Fibroblast of villous mesenchyme (primary cell): ENCODE measurements at regions not wholly inside any gene's neighbourhood (a gene's known extent, or its start where the extent isn't known, plus 50 kb on each side); places are given as distances from the start of the nearest gene placed in this dataset.
"Not testable (repeated sequence)": the region's sequence is repeated elsewhere in the genome, so short reads cannot be mapped to it uniquely, and the experiment has no call there.

ENCODE experiments used
- DNase-seq: peaks from one replicate; pipeline ENCODE4 v3.0.0-alpha.2; 2010; ENCODE audit warnings: low read depth
- H3K4me3 ChIP-seq: 2 replicates; pipeline ENCODE4 v1.5.1; 2011; ENCODE audit warnings: low read depth, mild to moderate bottlenecking, low read length
- TF ChIP-seq, protein P1 (sequence below): IDR thresholded peaks from 2 replicates; pipeline ENCODE4 v1.5.1; 2012; ENCODE audit warnings: low read depth, mild to moderate bottlenecking, low read length; ENCODE audit not compliant: insufficient read depth

DNA sequence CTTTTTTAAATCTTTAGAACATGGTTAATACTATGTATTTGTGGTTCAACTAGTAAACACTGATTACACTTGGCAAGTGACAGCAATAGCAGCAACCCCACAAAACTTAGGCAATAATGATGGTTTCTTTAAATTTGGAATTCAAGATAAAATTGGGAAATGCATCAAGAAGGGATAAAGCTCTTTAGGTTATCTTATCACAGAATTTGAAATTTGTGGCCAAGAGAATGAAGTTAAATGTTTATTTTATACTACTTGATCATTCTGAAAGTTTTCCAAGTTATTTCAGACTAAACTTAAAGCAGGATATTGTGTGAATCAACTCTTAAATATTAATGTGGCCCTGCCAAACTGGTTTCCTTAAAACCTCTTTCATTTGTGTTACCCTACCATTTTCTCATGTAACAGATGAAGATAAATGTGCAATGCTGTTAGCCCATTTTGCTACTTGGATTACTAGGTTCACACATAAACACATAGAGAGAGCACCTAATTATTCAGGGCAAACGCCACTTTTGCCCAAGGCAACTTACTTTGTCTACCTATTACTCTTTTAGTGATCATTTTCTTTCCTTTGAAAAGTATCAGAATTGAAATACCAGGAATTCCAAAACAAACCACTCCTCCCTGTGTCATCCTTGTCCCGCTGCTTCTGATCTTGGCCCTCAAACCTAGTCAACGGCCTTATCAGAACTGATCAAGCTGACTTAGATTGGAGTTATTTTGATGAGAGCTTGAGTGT, 186.7 kb upstream of the TENT5A start:
- no peak overlapping the region for H3K4me3 ChIP-seq
- TF ChIP-seq, protein P1, sequence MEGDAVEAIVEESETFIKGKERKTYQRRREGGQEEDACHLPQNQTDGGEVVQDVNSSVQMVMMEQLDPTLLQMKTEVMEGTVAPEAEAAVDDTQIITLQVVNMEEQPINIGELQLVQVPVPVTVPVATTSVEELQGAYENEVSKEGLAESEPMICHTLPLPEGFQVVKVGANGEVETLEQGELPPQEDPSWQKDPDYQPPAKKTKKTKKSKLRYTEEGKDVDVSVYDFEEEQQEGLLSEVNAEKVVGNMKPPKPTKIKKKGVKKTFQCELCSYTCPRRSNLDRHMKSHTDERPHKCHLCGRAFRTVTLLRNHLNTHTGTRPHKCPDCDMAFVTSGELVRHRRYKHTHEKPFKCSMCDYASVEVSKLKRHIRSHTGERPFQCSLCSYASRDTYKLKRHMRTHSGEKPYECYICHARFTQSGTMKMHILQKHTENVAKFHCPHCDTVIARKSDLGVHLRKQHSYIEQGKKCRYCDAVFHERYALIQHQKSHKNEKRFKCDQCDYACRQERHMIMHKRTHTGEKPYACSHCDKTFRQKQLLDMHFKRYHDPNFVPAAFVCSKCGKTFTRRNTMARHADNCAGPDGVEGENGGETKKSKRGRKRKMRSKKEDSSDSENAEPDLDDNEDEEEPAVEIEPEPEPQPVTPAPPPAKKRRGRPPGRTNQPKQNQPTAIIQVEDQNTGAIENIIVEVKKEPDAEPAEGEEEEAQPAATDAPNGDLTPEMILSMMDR: no peak
- peak; percentile 81 for DNase-seq

DNA sequence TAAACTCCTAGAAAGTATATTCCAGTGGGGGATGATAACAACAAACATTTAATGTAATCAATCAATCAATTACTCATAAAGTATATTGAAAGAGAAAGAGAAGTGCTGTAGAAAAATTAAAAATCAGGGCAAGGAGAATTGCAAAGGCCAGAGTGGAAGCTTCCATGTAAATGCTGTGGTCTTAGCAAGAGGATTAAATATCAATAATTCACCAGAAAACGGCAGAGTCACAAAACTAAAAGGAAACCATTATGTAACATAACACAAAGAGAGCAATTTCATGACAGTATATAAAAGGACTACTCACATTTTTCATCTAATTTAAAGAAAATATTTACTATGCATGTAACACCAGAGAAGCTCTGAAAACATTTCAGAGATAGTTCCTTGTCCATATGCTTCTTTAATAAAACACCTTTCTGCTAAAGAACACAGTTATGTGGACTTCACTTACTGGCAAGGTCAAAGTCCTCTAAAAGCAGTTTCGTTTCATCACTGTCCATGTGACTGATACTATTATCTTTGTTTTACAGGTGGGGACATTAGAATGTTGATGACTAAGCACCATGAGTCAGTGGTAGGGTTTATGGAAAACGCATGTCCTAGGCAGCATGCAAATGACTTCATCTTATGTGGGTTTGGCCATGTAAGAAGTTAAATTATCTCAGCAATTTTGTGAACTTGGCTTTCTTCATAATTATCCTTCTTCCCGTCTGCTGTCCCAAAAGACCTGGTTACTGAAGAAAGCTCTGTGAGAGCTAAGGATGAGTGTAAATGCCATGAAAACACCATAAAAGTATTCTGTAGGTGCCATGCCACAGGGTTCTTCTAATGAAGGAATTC, 185.8 kb upstream of the TENT5A start:
- DNase-seq: peak; percentile 95
- TF ChIP-seq, protein P1: no peak

DNA sequence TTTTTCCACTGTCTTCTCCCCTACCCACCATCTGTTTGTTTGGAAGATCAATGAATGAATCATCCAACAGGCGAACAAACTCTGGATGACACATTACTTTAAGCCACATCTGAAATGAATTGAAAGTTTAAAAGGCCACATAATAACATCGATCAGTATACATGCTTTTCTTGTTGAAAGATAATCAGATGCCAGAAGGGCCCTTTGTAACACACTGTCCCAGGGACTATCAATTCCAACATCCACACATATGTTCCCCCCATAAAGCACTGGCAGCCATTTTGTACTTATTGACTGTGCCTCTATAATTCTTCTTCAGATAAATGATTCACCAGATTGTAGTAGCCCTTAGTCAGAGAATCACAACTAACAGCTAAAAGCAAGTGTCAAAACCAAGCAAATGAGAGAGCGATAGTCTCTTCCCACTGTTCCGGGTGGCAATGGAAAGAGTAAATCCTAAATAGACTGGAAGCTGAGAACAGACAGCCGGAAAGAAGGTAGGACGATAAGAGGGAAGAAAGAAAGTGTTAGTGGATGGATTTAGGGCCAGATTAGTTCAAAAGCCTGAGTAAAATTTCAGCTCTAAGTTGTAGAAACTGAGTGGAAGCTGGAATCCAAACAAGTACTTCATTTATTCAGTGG, 184.9 kb upstream of the TENT5A start:
- TF ChIP-seq, protein P1: no peak
- H3K4me3 ChIP-seq: no peak overlapping the region
- peak; percentile 48 for DNase-seq

More for the DNA sequence above, 185.8 kb upstream of the TENT5A start:
- no peak overlapping the region for H3K4me3 ChIP-seq

DNA sequence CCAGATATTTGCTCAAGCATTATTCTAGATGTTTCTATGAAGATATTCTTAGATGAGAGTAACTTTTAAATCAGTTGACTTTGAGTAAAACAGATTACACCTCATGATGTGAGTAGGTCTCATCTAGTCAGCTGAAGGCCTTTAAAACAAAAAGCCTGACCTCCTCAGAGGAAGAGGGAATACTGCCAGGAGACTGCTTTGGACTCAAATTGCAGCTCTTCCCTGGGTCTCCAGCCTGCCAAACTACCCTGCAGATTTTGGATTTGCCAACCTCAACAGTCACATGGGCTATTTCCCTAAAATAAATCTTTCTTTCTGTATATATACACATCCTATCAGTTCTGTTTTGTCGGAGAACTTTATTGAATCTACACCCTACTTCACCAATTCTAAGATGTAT, 182.5 kb upstream of the TENT5A start:
- TF ChIP-seq, protein P1: no peak
- H3K4me3 ChIP-seq: no peak overlapping the region
- no peak for DNase-seq

DNA sequence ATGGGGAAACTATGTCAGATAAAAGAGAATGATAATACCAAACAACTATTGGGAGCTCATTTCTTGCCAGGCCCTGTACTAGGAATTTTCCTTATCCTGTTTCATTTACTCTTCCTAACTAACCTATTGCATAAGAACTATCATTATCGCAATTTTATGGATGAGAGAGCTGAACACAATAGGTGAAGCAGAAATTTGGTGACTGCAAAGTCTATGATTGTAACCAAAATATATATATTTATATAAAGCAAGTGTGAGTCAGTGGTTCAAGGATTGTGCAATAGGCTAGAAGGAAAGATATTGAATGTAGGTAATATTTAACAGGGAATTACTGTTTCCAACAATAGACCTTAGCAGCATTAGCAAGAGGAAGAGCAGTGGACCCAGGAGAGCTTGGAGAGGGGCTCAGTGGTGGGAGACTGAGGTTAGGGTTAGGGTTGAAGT, 181.1 kb upstream of the TENT5A start:
- DNase-seq: peak; percentile 20
- TF ChIP-seq, protein P1: no peak
- no peak overlapping the region for H3K4me3 ChIP-seq

DNA sequence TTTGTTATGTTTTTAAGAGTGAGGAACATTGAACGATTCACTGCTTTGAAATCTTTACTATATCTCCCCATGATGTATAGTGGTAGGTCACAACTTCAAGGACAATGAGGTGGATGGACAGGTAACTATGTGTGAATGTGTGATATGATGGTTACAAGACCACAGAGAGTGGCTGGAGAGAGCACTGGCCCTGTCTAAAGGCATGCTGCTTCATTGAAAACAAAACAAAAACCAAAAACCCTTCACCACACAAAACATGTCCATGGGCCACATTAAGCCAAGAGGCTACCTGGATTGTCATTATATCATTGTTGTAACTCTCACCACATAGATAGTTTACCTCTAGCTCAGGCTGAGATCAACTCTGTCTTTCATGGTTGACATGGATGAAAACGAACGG, 180.6 kb upstream of the TENT5A start:
- no peak overlapping the region for H3K4me3 ChIP-seq

DNA sequence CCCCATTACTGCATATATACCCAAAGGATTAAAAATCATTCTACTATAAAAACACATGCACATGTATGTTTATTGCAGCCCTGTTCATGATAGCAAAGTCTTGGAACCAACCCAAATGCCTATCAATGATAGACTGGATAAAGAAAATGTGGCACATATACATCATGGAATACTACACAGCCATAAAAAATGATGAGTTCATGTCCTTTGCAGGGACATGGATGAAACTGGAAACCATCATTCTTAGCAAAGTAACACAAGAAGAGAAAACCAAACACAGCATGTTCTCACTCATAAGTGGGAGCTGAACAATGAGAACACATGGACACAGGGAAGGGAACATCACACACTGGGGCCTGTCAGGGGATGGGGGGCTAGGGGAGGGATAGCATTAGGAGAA, 180.0 kb upstream of the TENT5A start:
- not testable (repeated sequence) for H3K4me3 ChIP-seq, DNase-seq

More for the DNA sequence above, 180.6 kb upstream of the TENT5A start:
- no peak for DNase-seq
- TF ChIP-seq, protein P1: no peak
